Fibroblast of the aortic adventitia (primary cell): ENCODE measurements at regions not wholly inside any gene's neighbourhood (a gene's known extent, or its start where the extent isn't known, plus 50 kb on each side); places are given as distances from the start of the nearest gene placed in this dataset.
A peak's percentile ranks its signal among the peaks of the same experiment; 100 is the strongest.

ENCODE experiments used
- DNase-seq: peaks from one replicate; pipeline ENCODE4 v3.0.0-alpha.2; 2010; ENCODE audit warnings: low read depth
- H3K4me3 ChIP-seq: 2 replicates; pipeline ENCODE4 v1.5.1; 2011; ENCODE audit warnings: low read depth, mild to moderate bottlenecking, control low read depth, low read length, moderate library complexity
- TF ChIP-seq, protein P1 (sequence below): IDR thresholded peaks from 2 replicates; pipeline ENCODE4 v1.5.1; 2011; ENCODE audit warnings: mild to moderate bottlenecking, low read length, control low read depth, inconsistent platforms; ENCODE audit not compliant: insufficient read depth

DNA sequence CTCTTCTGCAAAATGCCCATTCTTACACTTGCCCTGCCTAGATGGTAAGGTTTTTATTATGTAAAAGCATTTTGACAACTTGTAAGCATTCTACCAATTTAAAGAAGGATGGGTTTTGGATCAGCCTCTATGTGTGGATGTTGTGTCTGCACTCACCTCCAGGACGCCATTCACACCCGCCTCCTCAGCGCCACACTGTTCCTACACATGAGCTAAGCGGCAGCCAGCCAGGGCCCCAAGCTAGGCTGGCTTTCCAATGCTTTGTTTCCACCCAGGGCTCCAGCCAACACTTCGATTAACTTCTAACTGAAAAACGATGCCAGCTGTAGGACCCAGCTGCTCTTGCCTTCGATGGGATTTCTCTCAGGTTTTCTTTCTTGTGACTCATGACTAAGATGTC is 73.3 kb upstream of the FZD7 start:
- no peak overlapping the region for H3K4me3 ChIP-seq
- DNase-seq: no peak
- TF ChIP-seq, protein P1, sequence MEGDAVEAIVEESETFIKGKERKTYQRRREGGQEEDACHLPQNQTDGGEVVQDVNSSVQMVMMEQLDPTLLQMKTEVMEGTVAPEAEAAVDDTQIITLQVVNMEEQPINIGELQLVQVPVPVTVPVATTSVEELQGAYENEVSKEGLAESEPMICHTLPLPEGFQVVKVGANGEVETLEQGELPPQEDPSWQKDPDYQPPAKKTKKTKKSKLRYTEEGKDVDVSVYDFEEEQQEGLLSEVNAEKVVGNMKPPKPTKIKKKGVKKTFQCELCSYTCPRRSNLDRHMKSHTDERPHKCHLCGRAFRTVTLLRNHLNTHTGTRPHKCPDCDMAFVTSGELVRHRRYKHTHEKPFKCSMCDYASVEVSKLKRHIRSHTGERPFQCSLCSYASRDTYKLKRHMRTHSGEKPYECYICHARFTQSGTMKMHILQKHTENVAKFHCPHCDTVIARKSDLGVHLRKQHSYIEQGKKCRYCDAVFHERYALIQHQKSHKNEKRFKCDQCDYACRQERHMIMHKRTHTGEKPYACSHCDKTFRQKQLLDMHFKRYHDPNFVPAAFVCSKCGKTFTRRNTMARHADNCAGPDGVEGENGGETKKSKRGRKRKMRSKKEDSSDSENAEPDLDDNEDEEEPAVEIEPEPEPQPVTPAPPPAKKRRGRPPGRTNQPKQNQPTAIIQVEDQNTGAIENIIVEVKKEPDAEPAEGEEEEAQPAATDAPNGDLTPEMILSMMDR: no peak

DNA sequence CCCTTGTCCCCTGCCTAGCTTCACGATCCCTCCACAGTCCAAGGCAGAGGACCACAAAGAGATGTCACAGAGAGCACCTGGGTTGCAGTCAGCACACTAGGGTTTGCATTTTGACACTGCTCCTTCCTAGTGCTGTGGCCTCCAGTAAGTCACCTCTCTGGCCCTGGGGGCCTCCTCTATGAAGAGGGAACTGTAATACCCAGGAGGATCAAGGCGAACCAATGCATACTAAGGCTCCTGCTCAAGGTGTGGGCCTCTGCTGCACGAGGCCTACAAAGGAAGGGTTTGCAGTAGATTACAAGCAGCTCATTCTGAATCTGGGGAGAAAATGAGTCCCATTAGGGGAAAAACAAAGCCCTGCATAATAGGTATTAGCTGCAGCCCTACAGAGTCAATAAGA is 72.3 kb upstream of the FZD7 start:
- H3K4me3 ChIP-seq: no peak overlapping the region
- TF ChIP-seq, protein P1: no peak
- no peak for DNase-seq

DNA sequence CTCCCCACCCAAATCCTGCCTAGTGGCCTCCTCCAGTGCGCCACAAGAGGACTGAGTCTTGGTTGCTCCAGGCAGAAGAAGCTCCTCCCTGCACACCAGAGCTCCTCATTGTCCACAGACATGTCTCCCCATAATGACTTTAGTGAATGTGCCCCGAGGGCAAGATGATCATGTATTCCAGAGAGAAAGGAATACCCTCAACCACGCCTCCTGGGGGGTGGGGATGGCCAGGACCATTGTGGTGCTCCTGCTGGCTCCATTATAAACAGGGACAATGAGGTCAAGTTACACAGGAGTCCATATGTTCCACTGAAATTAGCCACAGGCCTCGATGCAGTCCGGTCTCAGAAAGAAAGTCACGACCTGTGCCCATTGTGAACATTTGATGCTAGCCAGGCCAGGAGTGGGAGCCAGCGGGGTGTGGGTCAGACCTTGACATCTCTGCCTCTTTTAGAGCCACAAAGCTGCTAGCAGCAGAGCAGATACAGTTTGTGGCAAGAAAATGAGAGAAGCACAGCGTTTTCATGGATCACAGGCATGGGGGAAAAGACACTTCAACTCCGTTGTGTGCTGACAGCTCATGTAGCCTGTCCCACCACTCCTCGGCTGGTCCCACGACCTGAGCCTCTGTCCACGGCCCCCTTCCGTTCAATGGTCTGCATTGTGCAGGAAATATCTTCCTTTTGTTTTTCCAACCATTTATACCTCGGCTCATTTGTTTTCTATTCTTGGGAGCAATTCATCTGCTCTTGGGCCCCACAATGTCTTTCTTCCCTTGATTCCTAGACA is 70.7 kb upstream of the FZD7 start:
- no peak overlapping the region for H3K4me3 ChIP-seq
- no peak for DNase-seq
- TF ChIP-seq, protein P1: no peak

DNA sequence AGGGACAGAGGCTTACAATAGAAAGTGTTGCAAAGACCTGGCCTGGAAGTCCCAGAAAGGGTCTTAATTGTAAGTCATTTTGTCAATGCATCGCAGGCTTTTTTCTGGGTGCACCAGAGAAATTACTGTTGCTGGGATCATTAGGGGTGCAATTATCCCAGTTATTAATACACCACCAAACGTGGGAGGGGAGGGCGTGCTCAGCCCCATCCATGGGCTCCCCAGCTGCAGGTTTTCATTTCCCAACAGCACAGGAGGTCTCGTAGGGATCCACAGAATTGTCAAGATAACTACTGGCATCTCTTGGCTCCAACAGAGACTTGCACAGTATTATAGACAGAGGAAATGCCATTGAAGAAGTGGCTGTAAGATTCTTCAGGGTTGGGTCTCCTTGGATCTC is 69.6 kb upstream of the FZD7 start:
- DNase-seq: no peak
- H3K4me3 ChIP-seq: no peak overlapping the region
- TF ChIP-seq, protein P1: no peak

DNA sequence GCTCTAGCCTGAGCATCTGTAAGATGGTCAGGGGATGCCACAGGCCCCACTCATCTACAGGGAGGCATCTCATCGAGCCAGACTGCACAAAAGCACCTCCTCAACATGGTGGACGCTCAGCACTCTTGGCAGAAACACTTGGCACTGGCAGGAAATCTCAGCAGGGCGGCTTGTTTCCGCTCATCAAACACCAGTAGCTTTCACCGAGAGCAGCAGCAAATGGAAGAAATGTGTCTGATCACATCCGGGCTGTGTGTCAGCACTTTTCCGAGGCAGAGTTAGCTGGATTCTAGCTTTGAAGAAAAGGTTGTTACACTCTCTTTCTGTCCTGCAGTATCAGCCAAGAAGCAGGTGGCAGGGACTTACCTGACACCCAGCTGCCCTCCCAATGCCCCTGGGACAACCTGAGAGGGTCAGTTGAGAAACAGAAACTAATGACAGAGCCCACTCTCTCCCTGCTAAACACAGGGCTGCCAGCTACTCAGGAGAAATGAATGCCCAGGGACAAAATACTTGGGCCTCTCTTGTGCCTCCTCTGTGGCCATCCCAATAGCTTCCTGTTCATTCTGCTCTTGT is 68.9 kb upstream of the FZD7 start:
- TF ChIP-seq, protein P1: no peak
- no peak overlapping the region for H3K4me3 ChIP-seq
- DNase-seq: no peak

DNA sequence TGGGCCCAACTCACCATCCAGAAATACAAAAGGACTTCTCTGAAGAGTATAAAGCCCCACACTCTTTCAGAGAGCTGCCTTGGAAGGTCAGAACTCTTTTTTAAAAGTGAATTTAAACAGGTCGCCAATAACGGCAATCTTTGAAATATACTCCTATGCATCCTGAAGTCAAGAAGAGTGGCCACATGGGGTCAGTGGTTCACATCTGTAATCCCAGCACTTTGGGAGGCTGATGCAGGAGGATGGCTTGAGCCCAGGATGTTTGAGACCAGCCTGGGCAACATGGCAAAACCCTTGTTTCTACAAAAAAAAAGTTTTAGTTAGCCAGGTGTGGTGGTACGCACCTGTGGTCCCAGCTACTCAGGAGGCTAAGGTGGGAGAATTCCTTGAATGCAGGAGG is 68.1 kb upstream of the FZD7 start:
- TF ChIP-seq, protein P1: peak; percentile 5
- no peak overlapping the region for H3K4me3 ChIP-seq
- no peak for DNase-seq
